WTC11 (cell line): ENCODE measurements at regions not wholly inside any gene's neighbourhood (a gene's known extent, or its start where the extent isn't known, plus 50 kb on each side); places are given as distances from the start of the nearest gene placed in this dataset.

Experiments
- ATF1 ChIP-seq: sonication (generic); formaldehyde crosslinking; IDR thresholded peaks from 2 replicates; pipeline ENCODE4 v1.8.1; 2023; ENCODE audit warnings: mild to moderate bottlenecking, moderate library complexity, missing genetic modification reagents
- E2F1 ChIP-seq: sonication (generic); formaldehyde crosslinking; IDR thresholded peaks from 2 replicates; pipeline ENCODE4 v1.8.0; 2022; ENCODE audit warnings: mild to moderate bottlenecking, missing genetic modification reagents
- MAX ChIP-seq: sonication (generic); formaldehyde crosslinking; IDR thresholded peaks from 2 replicates; pipeline ENCODE4 v1.8.0; 2022; ENCODE audit warnings: mild to moderate bottlenecking, missing genetic modification reagents
- PREB ChIP-seq: sonication (generic); formaldehyde crosslinking; IDR thresholded peaks from 2 replicates; pipeline ENCODE4 v1.8.1; 2022; ENCODE audit warnings: mild to moderate bottlenecking, missing genetic modification reagents, moderate library complexity, borderline replicate concordance
- RELA ChIP-seq: sonication (generic); formaldehyde crosslinking; IDR thresholded peaks from 2 replicates; pipeline ENCODE4 v1.8.1; 2022; ENCODE audit warnings: missing genetic modification reagents, mild to moderate bottlenecking, borderline replicate concordance
- SP1 ChIP-seq: sonication (generic); formaldehyde crosslinking; conservative IDR thresholded peaks from 2 replicates; pipeline ENCODE4 v1.8.1; 2022; ENCODE audit warnings: missing genetic modification reagents
- TEAD4 ChIP-seq: sonication (generic); formaldehyde crosslinking; IDR thresholded peaks from 2 replicates; pipeline ENCODE4 v1.8.0; 2022; ENCODE audit warnings: mild to moderate bottlenecking, missing genetic modification reagents
- ZNF232 ChIP-seq: sonication (generic); formaldehyde crosslinking; IDR thresholded peaks from 2 replicates; pipeline ENCODE4 v1.8.0; 2022; ENCODE audit warnings: mild to moderate bottlenecking, missing genetic modification reagents
- ZNF512 ChIP-seq: sonication (generic); formaldehyde crosslinking; IDR thresholded peaks from 2 replicates; pipeline ENCODE4 v1.8.1; 2022; ENCODE audit warnings: missing genetic modification reagents, borderline replicate concordance
- TF ChIP-seq, protein P1 (sequence below): fragments of 200-600 bp; IDR thresholded peaks from 2 replicates; pipeline ENCODE4 v1.8.0; 2022; ENCODE audit warnings: antibody characterized with exemption
- TF ChIP-seq, protein P2 (sequence below): sonication (generic); formaldehyde crosslinking; IDR thresholded peaks from 2 replicates; pipeline ENCODE4 v1.8.0; 2022; ENCODE audit warnings: mild to moderate bottlenecking, missing genetic modification reagents
- TF ChIP-seq, protein P3 (sequence below): fragments of 250-450 bp; sonication (Bioruptor Pico); IDR thresholded peaks from 2 replicates; pipeline ENCODE4 v1.9.0; 2021; ENCODE audit warnings: mild to moderate bottlenecking

DNA sequence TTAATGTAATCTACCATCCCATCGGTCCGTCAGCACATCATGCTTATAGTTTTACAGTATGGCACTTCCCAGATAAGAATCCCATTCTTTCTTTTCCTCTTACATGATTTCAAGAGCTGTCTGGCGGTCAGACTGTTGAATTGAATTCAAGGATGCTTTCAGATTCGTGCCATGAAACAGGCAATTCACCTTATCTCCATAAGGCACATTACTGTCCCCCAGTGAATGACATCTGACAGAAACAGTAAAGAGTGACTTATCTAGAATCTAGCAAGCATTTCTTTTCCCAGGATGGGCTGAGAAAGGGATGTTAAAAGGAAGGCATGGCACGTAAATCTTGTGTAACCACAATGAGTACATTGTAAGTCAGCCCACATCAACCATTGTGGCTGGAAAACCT lies 61.1 kb upstream of the SEM1 start:
- TF ChIP-seq TEAD4 (CRISPR knock-in tag), result no peak
- TF ChIP-seq, protein P1, sequence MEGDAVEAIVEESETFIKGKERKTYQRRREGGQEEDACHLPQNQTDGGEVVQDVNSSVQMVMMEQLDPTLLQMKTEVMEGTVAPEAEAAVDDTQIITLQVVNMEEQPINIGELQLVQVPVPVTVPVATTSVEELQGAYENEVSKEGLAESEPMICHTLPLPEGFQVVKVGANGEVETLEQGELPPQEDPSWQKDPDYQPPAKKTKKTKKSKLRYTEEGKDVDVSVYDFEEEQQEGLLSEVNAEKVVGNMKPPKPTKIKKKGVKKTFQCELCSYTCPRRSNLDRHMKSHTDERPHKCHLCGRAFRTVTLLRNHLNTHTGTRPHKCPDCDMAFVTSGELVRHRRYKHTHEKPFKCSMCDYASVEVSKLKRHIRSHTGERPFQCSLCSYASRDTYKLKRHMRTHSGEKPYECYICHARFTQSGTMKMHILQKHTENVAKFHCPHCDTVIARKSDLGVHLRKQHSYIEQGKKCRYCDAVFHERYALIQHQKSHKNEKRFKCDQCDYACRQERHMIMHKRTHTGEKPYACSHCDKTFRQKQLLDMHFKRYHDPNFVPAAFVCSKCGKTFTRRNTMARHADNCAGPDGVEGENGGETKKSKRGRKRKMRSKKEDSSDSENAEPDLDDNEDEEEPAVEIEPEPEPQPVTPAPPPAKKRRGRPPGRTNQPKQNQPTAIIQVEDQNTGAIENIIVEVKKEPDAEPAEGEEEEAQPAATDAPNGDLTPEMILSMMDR, result no peak
- no peak for TF ChIP-seq ZNF512
- no peak for TF ChIP-seq PREB (CRISPR knock-in tag)
- no peak for TF ChIP-seq E2F1 (CRISPR knock-in tag)
- TF ChIP-seq SP1 (CRISPR knock-in tag), result no peak
- TF ChIP-seq ZNF232 (CRISPR knock-in tag), result no peak
- TF ChIP-seq, protein P2, sequence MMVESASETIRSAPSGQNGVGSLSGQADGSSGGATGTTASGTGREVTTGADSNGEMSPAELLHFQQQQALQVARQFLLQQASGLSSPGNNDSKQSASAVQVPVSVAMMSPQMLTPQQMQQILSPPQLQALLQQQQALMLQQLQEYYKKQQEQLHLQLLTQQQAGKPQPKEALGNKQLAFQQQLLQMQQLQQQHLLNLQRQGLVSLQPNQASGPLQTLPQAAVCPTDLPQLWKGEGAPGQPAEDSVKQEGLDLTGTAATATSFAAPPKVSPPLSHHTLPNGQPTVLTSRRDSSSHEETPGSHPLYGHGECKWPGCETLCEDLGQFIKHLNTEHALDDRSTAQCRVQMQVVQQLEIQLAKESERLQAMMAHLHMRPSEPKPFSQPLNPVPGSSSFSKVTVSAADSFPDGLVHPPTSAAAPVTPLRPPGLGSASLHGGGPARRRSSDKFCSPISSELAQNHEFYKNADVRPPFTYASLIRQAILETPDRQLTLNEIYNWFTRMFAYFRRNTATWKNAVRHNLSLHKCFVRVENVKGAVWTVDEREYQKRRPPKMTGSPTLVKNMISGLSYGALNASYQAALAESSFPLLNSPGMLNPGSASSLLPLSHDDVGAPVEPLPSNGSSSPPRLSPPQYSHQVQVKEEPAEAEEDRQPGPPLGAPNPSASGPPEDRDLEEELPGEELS (CRISPR knock-in tag), result no peak
- no peak for TF ChIP-seq MAX (CRISPR knock-in tag)
- TF ChIP-seq RELA (CRISPR knock-in tag), result no peak
- no peak for TF ChIP-seq ATF1
- TF ChIP-seq, protein P3, sequence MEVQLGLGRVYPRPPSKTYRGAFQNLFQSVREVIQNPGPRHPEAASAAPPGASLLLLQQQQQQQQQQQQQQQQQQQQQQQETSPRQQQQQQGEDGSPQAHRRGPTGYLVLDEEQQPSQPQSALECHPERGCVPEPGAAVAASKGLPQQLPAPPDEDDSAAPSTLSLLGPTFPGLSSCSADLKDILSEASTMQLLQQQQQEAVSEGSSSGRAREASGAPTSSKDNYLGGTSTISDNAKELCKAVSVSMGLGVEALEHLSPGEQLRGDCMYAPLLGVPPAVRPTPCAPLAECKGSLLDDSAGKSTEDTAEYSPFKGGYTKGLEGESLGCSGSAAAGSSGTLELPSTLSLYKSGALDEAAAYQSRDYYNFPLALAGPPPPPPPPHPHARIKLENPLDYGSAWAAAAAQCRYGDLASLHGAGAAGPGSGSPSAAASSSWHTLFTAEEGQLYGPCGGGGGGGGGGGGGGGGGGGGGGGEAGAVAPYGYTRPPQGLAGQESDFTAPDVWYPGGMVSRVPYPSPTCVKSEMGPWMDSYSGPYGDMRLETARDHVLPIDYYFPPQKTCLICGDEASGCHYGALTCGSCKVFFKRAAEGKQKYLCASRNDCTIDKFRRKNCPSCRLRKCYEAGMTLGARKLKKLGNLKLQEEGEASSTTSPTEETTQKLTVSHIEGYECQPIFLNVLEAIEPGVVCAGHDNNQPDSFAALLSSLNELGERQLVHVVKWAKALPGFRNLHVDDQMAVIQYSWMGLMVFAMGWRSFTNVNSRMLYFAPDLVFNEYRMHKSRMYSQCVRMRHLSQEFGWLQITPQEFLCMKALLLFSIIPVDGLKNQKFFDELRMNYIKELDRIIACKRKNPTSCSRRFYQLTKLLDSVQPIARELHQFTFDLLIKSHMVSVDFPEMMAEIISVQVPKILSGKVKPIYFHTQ (CRISPR knock-in tag), result no peak
